AG04449 (cell line): ENCODE measurements at regions not wholly inside any gene's neighbourhood (a gene's known extent, or its start where the extent isn't known, plus 50 kb on each side); places are given as distances from the start of the nearest gene placed in this dataset.

Experiments
- CTCF ChIA-PET: fragments of 350-600 bp; formaldehyde crosslinking; extraction: SDS; loops from one replicate; lab custom pipeline; 2021; ENCODE audit warnings: antibody characterized with exemption; lab: Yijun Ruan, JAX
- POLR2A ChIA-PET: fragments of 400-600, 350-600 bp; formaldehyde crosslinking; extraction: SDS; loops from one replicate; lab custom pipeline; 2020; ENCODE audit warnings: antibody characterized with exemption, inconsistent platforms; lab: Yijun Ruan, JAX
- DNase-seq: peaks from one replicate; pipeline ENCODE4 v3.0.0-alpha.2; 2010; ENCODE audit warnings: low read depth, low spot score
- H3K4me3 ChIP-seq: 2 replicates; pipeline ENCODE4 v1.5.1; 2011; ENCODE audit warnings: low read depth, mild to moderate bottlenecking, control low read depth, low read length
- CTCF ChIP-seq: IDR thresholded peaks from one replicate; pipeline ENCODE4 v1.5.1; 2011; ENCODE audit warnings: mild to moderate bottlenecking, moderate library complexity, low read length, control low read depth, inconsistent platforms; ENCODE audit not compliant: insufficient read depth; ENCODE audit errors: missing control alignments

- ChIA-PET POLR2A (no interaction called here), CTCF (interaction anchor here (1.9 to 6.2 kb wide), 6 partner anchors 8 to 280 kb away, joined by 6 to 54 read pairs (median 22); partner anchors contain the start of gene ARHGEF3)
- TF ChIP-seq CTCF = no peak
- no peak for DNase-seq
- H3K4me3 ChIP-seq = no peak overlapping the region
Observed at GRCh38 chr3:56981445-56982230, 78.8 kb upstream of the SPATA12 start.

- H3K4me3 ChIP-seq = no peak overlapping the region
- ChIA-PET CTCF (interaction anchor here (1.9 to 6.2 kb wide), 5 partner anchors 9 to 279 kb away, joined by 6 to 54 read pairs (median 29); partner anchors contain the start of gene ARHGEF3), POLR2A (no interaction called here)
- peak; percentile 88 for DNase-seq
- no peak for TF ChIP-seq CTCF
Observed at GRCh38 chr3:56980798-56981390, 79.6 kb upstream of the SPATA12 start.

- POLR2A ChIA-PET = no interaction called here
- CTCF ChIA-PET = interaction anchor here (1.9 to 6.2 kb wide), 4 partner anchors 10 to 278 kb away, joined by 6 to 54 read pairs (median 22); partner anchors contain the start of gene ARHGEF3
- TF ChIP-seq CTCF = no peak
Observed at GRCh38 chr3:56980243-56980642, 80.2 kb upstream of the SPATA12 start.

GRCh38 chr3:56979791-56980190 is 80.7 kb upstream of the SPATA12 start:
- no peak overlapping the region for H3K4me3 ChIP-seq
- ChIA-PET CTCF (interaction anchor here (2.8 to 6.2 kb wide), 4 partner anchors 10 to 278 kb away, joined by 13 to 54 read pairs (median 22); partner anchors contain the start of gene ARHGEF3), POLR2A (no interaction called here)
- no peak for TF ChIP-seq CTCF
- DNase-seq = no peak

More at GRCh38 chr3:56980243-56980642, 80.2 kb upstream of the SPATA12 start:
- H3K4me3 ChIP-seq = no peak overlapping the region
- no peak for DNase-seq

- POLR2A ChIA-PET = no interaction called here
- DNase-seq = no peak
- no peak overlapping the region for H3K4me3 ChIP-seq
- CTCF ChIA-PET = interaction anchor here (0.7 to 6.2 kb wide), 3 partner anchors 12 to 177 kb away, joined by 3 to 54 read pairs (median 13); no protein-coding TSS in a partner anchor
- no peak for TF ChIP-seq CTCF
Observed at GRCh38 chr3:56977561-56977889, 82.9 kb upstream of the SPATA12 start.
